ENCODE measurements at regions not wholly inside any gene's neighbourhood (a gene's known extent, or its start where the extent isn't known, plus 50 kb on each side); places are given as distances from the start of the nearest gene placed in this dataset.

GRCh38 chr5:82332886-82333615 lies 54.9 kb upstream of the RPS23 start (continued):
- TF ChIP-seq REST (IDR thresholded peaks at IDR 0.05) = no peak
- TF ChIP-seq CBX2 (IDR thresholded peaks at IDR 0.05; ENCODE audit: borderline replicate concordance, low read depth) = no peak
- no peak for TF ChIP-seq CHD2 (IDR thresholded peaks at IDR 0.05; ENCODE audit: low read length, partially characterized antibody)
- TF ChIP-seq ZNF302 (CRISPR knock-in tag; IDR thresholded peaks at IDR 0.05) = no peak
- TF ChIP-seq CBX8 (IDR thresholded peaks at IDR 0.05) = no peak
- TF ChIP-seq FOSL2 (IDR thresholded peaks at IDR 0.05) = no peak
- TF ChIP-seq FOSL2 (CRISPR knock-in tag; IDR thresholded peaks at IDR 0.05) = no peak
- TF ChIP-seq KDM5A (IDR thresholded peaks at IDR 0.05) = no peak
- no peak for TF ChIP-seq HOXA7 (CRISPR knock-in tag; IDR thresholded peaks at IDR 0.05)

- no peak for ATAC-seq
- FAIRE-seq = no peak
- ChIA-PET CTCF (interaction anchor here (0.7 to 1.7 kb wide), 4 partner anchors 12 to 21 kb away, joined by 3 to 4 read pairs (median 4); no protein-coding TSS in a partner anchor), POLR2A (no interaction called here)
- H3K4me2 ChIP-seq = no peak overlapping the region
- no peak for TF ChIP-seq CBX2 (IDR thresholded peaks at IDR 0.05; ENCODE audit: borderline replicate concordance, low read depth)
- no peak for TF ChIP-seq EHMT2 (IDR thresholded peaks at IDR 0.05; ENCODE audit: low read depth)
- no peak for TF ChIP-seq CHD4 (IDR thresholded peaks at IDR 0.05; ENCODE audit: borderline replicate concordance)
- no peak for TF ChIP-seq RAD21 (conservative IDR thresholded peaks at IDR 0.05 in 1 of 2, IDR thresholded peaks at IDR 0.05 in 1 of 2)
- no peak for TF ChIP-seq POLR2A (IDR thresholded peaks at IDR 0.05; ENCODE audit: low read length)
- TF ChIP-seq ZSCAN20 (CRISPR knock-in tag; IDR thresholded peaks at IDR 0.05) = no peak
- no peak for TF ChIP-seq FOSL2 (IDR thresholded peaks at IDR 0.05)
- no peak for TF ChIP-seq FOSL2 (CRISPR knock-in tag; IDR thresholded peaks at IDR 0.05)
- TF ChIP-seq EP300 (IDR thresholded peaks at IDR 0.05) = no peak
- TF ChIP-seq PHF8 (IDR thresholded peaks at IDR 0.05; ENCODE audit: borderline replicate concordance, low read depth) = no peak
- no peak for TF ChIP-seq BCL3 (IDR thresholded peaks at IDR 0.05)
- no peak for TF ChIP-seq RFX5 (IDR thresholded peaks at IDR 0.05)
- TF ChIP-seq MAFK (IDR thresholded peaks at IDR 0.05; ENCODE audit: partially characterized antibody) = no peak
- TF ChIP-seq RCOR1 (IDR thresholded peaks at IDR 0.05; ENCODE audit: low read depth, low read length) = no peak
- TF ChIP-seq POLR2AphosphoS2 (conservative IDR thresholded peaks at IDR 0.05; ENCODE audit: low read length) = no peak
- TF ChIP-seq HEYL (CRISPR knock-in tag; IDR thresholded peaks at IDR 0.05) = no peak
- no peak for TF ChIP-seq JUN (IDR thresholded peaks at IDR 0.05)
- TF ChIP-seq SMC3 (IDR thresholded peaks at IDR 0.05) = no peak
- no peaks in the 10 kb centered on the region; the same call in 2 of the 3 replicates for H3K9me3 ChIP-seq
- DNase-seq (ENCODE audit: low read depth in 1 of 2, low spot score in 1 of 2) = no peak
- 33% methylated on average over 3 of the region's 3 CpGs for WGBS (ENCODE audit: missing lambda C conversion rate)
- no peak overlapping the region for H3K27ac ChIP-seq
- H3K4me1 ChIP-seq = no peaks in the 10 kb centered on the region
- no peak overlapping the region for H3K4me3 ChIP-seq
Observed at GRCh38 chr5:82332064-82332855, 54.1 kb upstream of the RPS23 start.
